BJ (cell line): ENCODE measurements at regions not wholly inside any gene's neighbourhood (a gene's known extent, or its start where the extent isn't known, plus 50 kb on each side); places are given as distances from the start of the nearest gene placed in this dataset.

Source experiments
- CTCF ChIA-PET: fragments of 350-600 bp; formaldehyde crosslinking; extraction: SDS; loops from one replicate; lab custom pipeline; 2021; ENCODE audit warnings: antibody characterized with exemption, inconsistent platforms; lab: Yijun Ruan, JAX
- POLR2A ChIA-PET: fragments of 300-600 bp; sonication (Branson Sonifier 250); formaldehyde crosslinking; extraction: SDS; loops from one replicate; lab custom pipeline; 2021; ENCODE audit warnings: antibody characterized with exemption; lab: Charles Lee
- DNase-seq: peaks from one replicate; pipeline ENCODE4 v3.0.0-alpha.2; 2011; ENCODE audit warnings: low read depth
- H3K27me3 ChIP-seq: 2 replicates; pipeline ENCODE4 v1.6.0; 2011; ENCODE audit warnings: low read length; ENCODE audit not compliant: control insufficient read depth, insufficient read depth
- H3K36me3 ChIP-seq: 2 replicates; pipeline ENCODE4 v1.5.1; 2011; ENCODE audit warnings: low read length; ENCODE audit not compliant: control insufficient read depth, insufficient read depth
- H3K4me3 ChIP-seq: 2 replicates; pipeline ENCODE4 v1.5.1; 2011; ENCODE audit warnings: low read depth, mild to moderate bottlenecking, control low read depth, low read length
- CTCF ChIP-seq: IDR thresholded peaks from 2 replicates; pipeline ENCODE4 v1.5.1; 2011; ENCODE audit warnings: low read depth, mild to moderate bottlenecking, control low read depth, inconsistent platforms, low read length, moderate library complexity; ENCODE audit not compliant: insufficient read depth

DNA sequence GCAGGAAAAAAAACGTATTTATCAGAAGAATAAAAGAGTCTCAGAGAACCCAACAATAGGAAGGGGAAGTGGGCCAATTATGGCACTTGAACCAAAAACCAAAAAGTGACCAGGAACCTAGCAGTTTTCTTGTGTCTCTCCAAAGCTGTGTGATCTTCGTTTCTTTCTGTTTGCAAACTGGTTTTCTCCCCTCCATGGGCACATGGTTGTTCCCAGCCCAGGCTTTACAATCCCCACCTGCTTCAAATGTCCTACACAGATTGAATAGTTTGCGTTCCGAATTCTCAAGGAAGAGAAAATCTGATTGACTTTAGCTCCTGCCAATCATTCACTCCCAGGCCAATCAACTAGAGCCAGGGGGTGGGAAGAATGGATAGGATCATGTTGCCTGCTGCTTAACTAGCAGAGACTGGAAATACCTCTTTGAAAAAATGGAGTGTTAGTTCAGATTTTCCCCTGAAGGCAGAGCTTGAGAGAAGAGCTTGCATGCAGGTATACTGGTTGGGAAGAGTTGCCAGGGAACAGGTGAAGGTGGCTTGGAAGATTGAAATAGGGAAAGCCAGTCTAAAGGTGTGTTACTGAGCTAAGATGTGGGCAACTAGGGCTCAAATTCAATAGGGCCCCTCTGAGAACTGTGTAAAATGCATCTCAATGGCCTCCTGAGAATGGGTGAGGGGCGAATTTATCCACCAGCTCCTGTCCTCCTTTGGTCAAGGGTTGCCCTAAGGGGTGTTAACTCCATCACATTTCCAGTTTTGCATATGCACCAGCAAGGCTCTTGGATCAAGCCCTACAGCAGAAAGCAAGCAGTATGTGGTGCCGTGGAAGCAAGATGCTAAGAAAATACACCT is 106.4 kb upstream of the SRRM4 start:
- no peak for TF ChIP-seq CTCF
- no peak overlapping the region for H3K4me3 ChIP-seq
- no peaks in the 10 kb centered on the region for H3K27me3 ChIP-seq
- no peaks in the 10 kb centered on the region for H3K36me3 ChIP-seq
- DNase-seq = no peak
- POLR2A ChIA-PET = no interaction called here
- CTCF ChIA-PET = interaction anchor here (0.6 kb wide), 1 partner anchor 271 kb away, joined by 3 read pairs; no protein-coding TSS in a partner anchor

- ChIA-PET CTCF (no interaction called here), POLR2A (no interaction called here)
- Histone ChIP-seq H3K4me3 (no peak overlapping the region), H3K36me3 (no peaks in the 10 kb centered on the region), H3K27me3 (no peaks in the 10 kb centered on the region)
- no peak for DNase-seq
- no peak for TF ChIP-seq CTCF
These were observed 100.4 kb upstream of the SRRM4 start for GRCh38 chr12:118880720-118881493.

- TF ChIP-seq CTCF = no peak
- no peaks in the 10 kb centered on the region for H3K36me3 ChIP-seq
- DNase-seq = no peak
- ChIA-PET POLR2A (no interaction called here), CTCF (no interaction called here)
- H3K27me3 ChIP-seq = no peaks in the 10 kb centered on the region
- no peak overlapping the region for H3K4me3 ChIP-seq
These were observed 97.1 kb upstream of the SRRM4 start for GRCh38 chr12:118884226-118884625.

DNA sequence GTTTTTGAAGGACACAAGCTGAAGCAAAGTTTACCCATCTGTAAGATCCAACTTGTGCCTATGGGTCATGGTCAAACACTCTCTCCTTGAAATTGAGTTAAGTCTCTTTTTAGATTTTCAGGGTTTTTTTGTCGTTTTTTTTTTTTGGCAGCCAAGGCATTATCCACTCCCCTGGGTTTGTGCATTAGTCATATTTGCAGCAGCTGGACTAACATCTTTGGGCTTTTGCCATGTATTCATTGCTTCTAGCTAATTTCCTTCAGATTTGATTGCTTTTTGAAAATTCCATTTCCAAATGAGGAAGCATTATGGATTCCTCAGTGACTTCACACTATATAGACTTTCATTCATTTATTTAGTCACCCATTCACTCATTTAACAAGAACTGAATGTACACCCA is 80.3 kb upstream of the SRRM4 start:
- POLR2A ChIA-PET = no interaction called here
- no peaks in the 10 kb centered on the region for H3K27me3 ChIP-seq
- CTCF ChIA-PET = interaction anchor here (1.0 kb wide), 1 partner anchor 13 kb away, joined by 3 read pairs; no protein-coding TSS in a partner anchor
- TF ChIP-seq CTCF = no peak
- no peak for DNase-seq
- H3K4me3 ChIP-seq = no peak overlapping the region
- no peaks in the 10 kb centered on the region for H3K36me3 ChIP-seq

DNA sequence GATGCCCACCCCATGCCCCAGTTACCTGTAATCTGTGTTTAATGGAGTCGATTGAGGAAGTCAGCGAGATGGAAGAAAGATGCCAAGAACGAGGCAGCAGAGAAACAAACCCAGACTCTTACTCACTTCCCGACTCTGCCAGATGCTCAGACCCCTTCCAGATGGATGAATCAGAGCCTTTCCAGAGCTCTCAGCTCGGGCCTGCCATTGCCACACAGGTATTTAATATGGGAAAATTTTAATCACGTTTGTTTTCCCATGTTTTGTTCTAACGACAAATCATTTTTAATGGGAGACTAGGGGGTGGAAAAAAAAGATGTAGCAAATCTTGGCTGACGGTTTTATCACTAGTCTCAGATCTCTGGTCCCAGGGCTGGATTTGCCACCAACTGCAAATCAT is 72.5 kb upstream of the SRRM4 start:
- no peak for TF ChIP-seq CTCF
- no peak overlapping the region for H3K4me3 ChIP-seq
- CTCF ChIA-PET = no interaction called here

More for the DNA sequence above, 72.5 kb upstream of the SRRM4 start:
- POLR2A ChIA-PET = no interaction called here
- no peaks in the 10 kb centered on the region for H3K27me3 ChIP-seq
- H3K36me3 ChIP-seq = no peaks in the 10 kb centered on the region
- DNase-seq = no peak
